A549 (cell line): ENCODE measurements at regions not wholly inside any gene's neighbourhood (a gene's known extent, or its start where the extent isn't known, plus 50 kb on each side); places are given as distances from the start of the nearest gene placed in this dataset.

Experiments used
- ATAC-seq, 2 experiments: fragments of 200-7000 bp in 1 of 2; fragments of >200 bp in 1 of 2; cut with Nextera tagmentation in 1 of 2; cut with Tn5 transposase in 1 of 2; 3 replicates each; pipeline versions ENCODE4 v1.8.0 to v1.9.1; 2018 to 2020; ENCODE audit warnings: mild to moderate bottlenecking in 1 of 2, moderate library complexity in 1 of 2
- CTCF ChIA-PET: fragments of 300-600 bp; sonication (Branson Sonifier 250); formaldehyde crosslinking; extraction: SDS; loops from one replicate; lab custom pipeline; 2021; ENCODE audit warnings: antibody characterized with exemption, inconsistent platforms; lab: Yijun Ruan, JAX
- POLR2A ChIA-PET: fragments of 350-600 bp; formaldehyde crosslinking; extraction: SDS; loops from one replicate; lab custom pipeline; 2021; ENCODE audit warnings: antibody characterized with exemption, inconsistent platforms; lab: Yijun Ruan, JAX
- DNase-seq, 2 experiments: peaks; one replicate each; pipeline versions ENCODE4 v3.0.0 to v3.0.0-alpha.2; 2011 to 2016; ENCODE audit warnings: low read depth in 1 of 2, low spot score in 1 of 2
- FAIRE-seq: peaks from 2 replicates; lab custom pipeline; 2011; peaks lifted over from hg19 to GRCh38; lab: Jason Lieb, UNC
- H3K27ac ChIP-seq, 2 experiments: fragments of >200 bp; sonication (Bioruptor Twin); formaldehyde crosslinking; 3 replicates each; pipeline ENCODE4 v1.5.1; 2016 to 2017
- H3K4me1 ChIP-seq: fragments of >200 bp; sonication (Bioruptor Twin); formaldehyde crosslinking; 3 replicates; pipeline ENCODE4 v1.6.1; 2016
- H3K4me2 ChIP-seq: fragments of >200 bp; sonication (Bioruptor Twin); formaldehyde crosslinking; 3 replicates; pipeline ENCODE4 v1.6.1; 2016
- H3K4me3 ChIP-seq: fragments of >200 bp; sonication (Bioruptor Twin); formaldehyde crosslinking; 3 replicates; pipeline ENCODE4 v1.5.1; 2016
- H3K9me3 ChIP-seq: fragments of >200 bp; sonication (Bioruptor Twin); formaldehyde crosslinking; 3 replicates; pipeline ENCODE4 v1.6.1; 2016
- BCL3 ChIP-seq: fragments of >200 bp; sonication (Bioruptor Twin); formaldehyde crosslinking; IDR thresholded peaks from 3 replicates; pipeline ENCODE4 v1.6.1; 2016
- CHD4 ChIP-seq: fragments of 200-600 bp; sonication (generic); IDR thresholded peaks from 2 replicates; pipeline ENCODE4 v1.6.1; 2016; ENCODE audit warnings: antibody characterized with exemption, mild to moderate bottlenecking, borderline replicate concordance
- CTCF ChIP-seq: fragments of >200 bp; sonication (Bioruptor Twin); formaldehyde crosslinking; IDR thresholded peaks from 3 replicates; pipeline ENCODE4 v1.5.1; 2016
- ESRRA ChIP-seq: fragments of 150-350 bp; IDR thresholded peaks from 2 replicates; pipeline ENCODE4 v1.6.1; 2014; ENCODE audit warnings: mild to moderate bottlenecking, low read length, borderline replicate concordance
- FOXS1 ChIP-seq: fragments of 250-450 bp; sonication (Bioruptor Pico); IDR thresholded peaks from 2 replicates; pipeline ENCODE4 v1.5.0; 2020; ENCODE audit warnings: mild to moderate bottlenecking, moderate library complexity
- HOXB5 ChIP-seq: fragments of 250-450 bp; sonication (Bioruptor Pico); IDR thresholded peaks from 2 replicates; pipeline ENCODE4 v1.5.0; 2020; ENCODE audit warnings: mild to moderate bottlenecking, moderate library complexity
- JUN ChIP-seq, 2 experiments: fragments of >200 bp; sonication (Bioruptor Twin); formaldehyde crosslinking; IDR thresholded peaks; 2 replicates in 1 of 2; 3 replicates in 1 of 2; pipeline ENCODE4 v1.6.1; 2016 to 2017
- JUNB ChIP-seq: fragments of >200 bp; sonication (Bioruptor Twin); formaldehyde crosslinking; IDR thresholded peaks from 2 replicates; pipeline ENCODE4 v1.6.1; 2016
- KDM1A ChIP-seq: fragments of 200-600 bp; sonication (generic); IDR thresholded peaks from 2 replicates; pipeline ENCODE4 v1.6.1; 2016; ENCODE audit warnings: low read depth, mild to moderate bottlenecking
- MAX ChIP-seq: IDR thresholded peaks from 2 replicates; pipeline ENCODE4 v1.6.1; 2012
- MAZ ChIP-seq: fragments of 150-350 bp; IDR thresholded peaks from 2 replicates; pipeline ENCODE4 v1.6.1; 2014; ENCODE audit warnings: antibody characterized with exemption, low read depth, low read length, borderline replicate concordance
- POLR2A ChIP-seq: IDR thresholded peaks from 2 replicates; pipeline ENCODE4 v1.6.1; 2012; ENCODE audit warnings: mild to moderate bottlenecking, low read length
- POLR2AphosphoS2 ChIP-seq: conservative IDR thresholded peaks from 2 replicates; pipeline ENCODE4 v1.6.1; 2012; ENCODE audit warnings: low read length, improper control_type of control experiment, inconsistent platforms
- RAD21 ChIP-seq, 2 experiments: fragments of >200 bp in 1 of 2; sonication (Bioruptor Twin) in 1 of 2; formaldehyde crosslinking in 1 of 2; IDR thresholded peaks in 1 of 2; conservative IDR thresholded peaks in 1 of 2; 2 replicates in 1 of 2; 3 replicates in 1 of 2; pipeline ENCODE4 v1.6.1; 2012 to 2018; ENCODE audit warnings: inconsistent platforms in 1 of 2
- RARB ChIP-seq: fragments of 250-450 bp; sonication (Bioruptor Pico); IDR thresholded peaks from 2 replicates; pipeline ENCODE4 v1.8.0; 2021; ENCODE audit warnings: mild to moderate bottlenecking, moderate library complexity
- RNF2 ChIP-seq: fragments of 200-600 bp; sonication (generic); IDR thresholded peaks from 2 replicates; pipeline ENCODE4 v1.6.1; 2016; ENCODE audit warnings: low read depth, mild to moderate bottlenecking, antibody characterized with exemption, moderate library complexity, borderline replicate concordance
- SMC3 ChIP-seq: fragments of >200 bp; sonication (Bioruptor Twin); formaldehyde crosslinking; IDR thresholded peaks from 3 replicates; pipeline ENCODE4 v1.6.1; 2018; ENCODE audit warnings: inconsistent platforms
- SREBF2 ChIP-seq: fragments of 450-650 bp; IDR thresholded peaks from 2 replicates; pipeline ENCODE4 v1.6.1; 2014; ENCODE audit warnings: mild to moderate bottlenecking, moderate library complexity
- ZC3H11A ChIP-seq: fragments of 450-650 bp; IDR thresholded peaks from 2 replicates; pipeline ENCODE4 v1.6.1; 2014; ENCODE audit warnings: antibody characterized with exemption, mild to moderate bottlenecking
- ZFP36 ChIP-seq: fragments of 450-650 bp; IDR thresholded peaks from 2 replicates; pipeline ENCODE4 v1.6.1; 2014; ENCODE audit warnings: borderline replicate concordance; ENCODE audit not compliant: partially characterized antibody
- WGBS: methylation state at CpG from one replicate; pipeline ENCODE4 v1.1.6; 2017; ENCODE audit errors: missing lambda C conversion rate; 5-methylcytosine and 5-hydroxymethylcytosine counted together
- TF ChIP-seq, protein P1 (sequence below): fragments of 450-650 bp; IDR thresholded peaks from 2 replicates; pipeline ENCODE4 v1.6.1; 2014; ENCODE audit warnings: antibody characterized with exemption
- TF ChIP-seq, protein P2 (sequence below): fragments of 200-600 bp; sonication (generic); IDR thresholded peaks from 2 replicates; pipeline ENCODE4 v1.6.1; 2016; ENCODE audit warnings: antibody characterized with exemption, mild to moderate bottlenecking, moderate library complexity

DNA sequence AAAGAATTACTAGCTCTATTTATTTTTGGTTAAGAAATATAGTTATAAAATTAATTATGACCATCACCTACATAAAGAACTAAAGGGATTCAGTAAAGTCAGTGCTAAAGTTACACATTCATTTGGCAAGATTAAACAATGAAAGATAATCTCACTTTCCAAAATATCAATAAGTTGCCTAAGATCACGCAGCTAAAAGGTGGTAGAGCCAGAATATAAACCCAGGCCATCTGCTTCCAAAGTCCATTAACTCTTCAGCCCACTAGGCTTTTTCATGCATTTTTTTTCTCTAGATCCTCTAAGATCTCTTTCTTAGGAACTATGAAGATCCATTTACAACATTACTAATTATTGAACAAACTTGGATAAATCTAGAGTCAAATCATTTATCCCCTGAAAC lies 66.6 kb upstream of the RND3 start:
- POLR2A ChIA-PET: interaction anchor here (0.6 kb wide), 1 partner anchor 735 kb away, joined by 6 read pairs; no protein-coding TSS in a partner anchor
- no peak for TF ChIP-seq CHD4
- no peak for TF ChIP-seq HOXB5 (CRISPR knock-in tag)
- no peak for TF ChIP-seq ZC3H11A
- TF ChIP-seq, protein P1, sequence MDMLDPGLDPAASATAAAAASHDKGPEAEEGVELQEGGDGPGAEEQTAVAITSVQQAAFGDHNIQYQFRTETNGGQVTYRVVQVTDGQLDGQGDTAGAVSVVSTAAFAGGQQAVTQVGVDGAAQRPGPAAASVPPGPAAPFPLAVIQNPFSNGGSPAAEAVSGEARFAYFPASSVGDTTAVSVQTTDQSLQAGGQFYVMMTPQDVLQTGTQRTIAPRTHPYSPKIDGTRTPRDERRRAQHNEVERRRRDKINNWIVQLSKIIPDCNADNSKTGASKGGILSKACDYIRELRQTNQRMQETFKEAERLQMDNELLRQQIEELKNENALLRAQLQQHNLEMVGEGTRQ: no peak
- no peak for TF ChIP-seq RNF2
- TF ChIP-seq POLR2A: no peak
- TF ChIP-seq SREBF2: no peak
- TF ChIP-seq POLR2AphosphoS2: no peak
- TF ChIP-seq ESRRA: no peak
- TF ChIP-seq, all 56 proteins: peak for 0
- WGBS: 88% methylated on average over 1 of the region's 1 CpG

DNA sequence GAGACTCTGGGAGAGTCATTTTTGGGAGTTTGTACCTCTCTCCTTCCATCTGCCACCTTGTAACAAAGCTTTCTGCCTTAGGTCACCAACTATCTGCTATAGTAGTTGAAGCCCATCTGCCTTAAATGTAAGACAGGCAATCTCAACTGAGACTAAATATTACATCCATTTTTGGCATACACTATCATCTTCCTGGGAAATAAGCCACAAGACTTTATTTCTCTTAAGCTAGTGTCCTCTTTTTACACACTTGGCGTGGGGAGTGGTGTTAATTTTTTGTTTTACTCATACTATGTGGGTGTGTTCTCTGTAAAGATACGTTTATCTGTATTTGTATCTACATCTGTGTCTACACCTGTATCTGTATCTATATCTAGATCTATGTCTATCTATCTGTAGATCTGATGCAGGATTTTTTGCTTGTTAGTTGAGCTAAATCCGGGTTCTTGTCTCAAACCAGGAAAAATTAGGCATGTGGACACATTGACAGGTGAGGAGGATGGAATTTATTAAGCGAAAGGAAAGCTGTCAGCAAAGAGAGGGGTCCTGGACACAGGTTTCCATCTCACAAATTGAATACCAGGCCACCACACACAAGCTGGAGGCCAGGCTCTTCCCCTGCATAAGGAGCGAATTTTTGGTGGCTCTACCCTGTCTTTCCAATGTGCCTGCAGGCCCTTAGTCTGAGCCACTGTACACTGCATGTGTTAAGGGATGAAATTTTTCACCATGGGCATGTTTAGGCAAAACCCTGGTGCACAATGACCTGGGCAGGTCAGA lies 64.8 kb upstream of the RND3 start:
- peak overlapping the region in 1 of 2 experiments; percentile 60; a peak in 3 of 6 replicates for H3K27ac ChIP-seq
- WGBS: 86% methylated on average over 5 of the region's 5 CpGs
- no peak for TF ChIP-seq SREBF2
- TF ChIP-seq, protein P2, sequence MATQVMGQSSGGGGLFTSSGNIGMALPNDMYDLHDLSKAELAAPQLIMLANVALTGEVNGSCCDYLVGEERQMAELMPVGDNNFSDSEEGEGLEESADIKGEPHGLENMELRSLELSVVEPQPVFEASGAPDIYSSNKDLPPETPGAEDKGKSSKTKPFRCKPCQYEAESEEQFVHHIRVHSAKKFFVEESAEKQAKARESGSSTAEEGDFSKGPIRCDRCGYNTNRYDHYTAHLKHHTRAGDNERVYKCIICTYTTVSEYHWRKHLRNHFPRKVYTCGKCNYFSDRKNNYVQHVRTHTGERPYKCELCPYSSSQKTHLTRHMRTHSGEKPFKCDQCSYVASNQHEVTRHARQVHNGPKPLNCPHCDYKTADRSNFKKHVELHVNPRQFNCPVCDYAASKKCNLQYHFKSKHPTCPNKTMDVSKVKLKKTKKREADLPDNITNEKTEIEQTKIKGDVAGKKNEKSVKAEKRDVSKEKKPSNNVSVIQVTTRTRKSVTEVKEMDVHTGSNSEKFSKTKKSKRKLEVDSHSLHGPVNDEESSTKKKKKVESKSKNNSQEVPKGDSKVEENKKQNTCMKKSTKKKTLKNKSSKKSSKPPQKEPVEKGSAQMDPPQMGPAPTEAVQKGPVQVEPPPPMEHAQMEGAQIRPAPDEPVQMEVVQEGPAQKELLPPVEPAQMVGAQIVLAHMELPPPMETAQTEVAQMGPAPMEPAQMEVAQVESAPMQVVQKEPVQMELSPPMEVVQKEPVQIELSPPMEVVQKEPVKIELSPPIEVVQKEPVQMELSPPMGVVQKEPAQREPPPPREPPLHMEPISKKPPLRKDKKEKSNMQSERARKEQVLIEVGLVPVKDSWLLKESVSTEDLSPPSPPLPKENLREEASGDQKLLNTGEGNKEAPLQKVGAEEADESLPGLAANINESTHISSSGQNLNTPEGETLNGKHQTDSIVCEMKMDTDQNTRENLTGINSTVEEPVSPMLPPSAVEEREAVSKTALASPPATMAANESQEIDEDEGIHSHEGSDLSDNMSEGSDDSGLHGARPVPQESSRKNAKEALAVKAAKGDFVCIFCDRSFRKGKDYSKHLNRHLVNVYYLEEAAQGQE: no peak
- TF ChIP-seq SMC3: no peak
- no peak for TF ChIP-seq RARB (CRISPR knock-in tag)
- no peak for TF ChIP-seq CTCF
- no peak for TF ChIP-seq JUNB
- TF ChIP-seq ZC3H11A: no peak
- no peak for TF ChIP-seq JUN (IDR thresholded peaks at IDR 0.05)
- no peak for TF ChIP-seq ZFP36
- no peak for TF ChIP-seq RAD21 (conservative IDR thresholded peaks at IDR 0.05 in 1 of 2, IDR thresholded peaks at IDR 0.05 in 1 of 2)
- no peak for TF ChIP-seq KDM1A
- no peak for TF ChIP-seq BCL3
- no peak for TF ChIP-seq MAX
- TF ChIP-seq MAZ: no peak
- no peak for TF ChIP-seq FOXS1
- TF ChIP-seq, all 56 proteins: peak for 0
- H3K4me2 ChIP-seq: no peak overlapping the region
- H3K4me3 ChIP-seq: no peak overlapping the region
- POLR2A ChIA-PET: no interaction called here
- no peak for FAIRE-seq
- no peak for DNase-seq
- ATAC-seq: no peak
- 0 out of 3 replicates have a peak, but pooled peaks cover 5% of the 10 kb centered on the region for H3K4me1 ChIP-seq
- CTCF ChIA-PET: no interaction called here
- H3K9me3 ChIP-seq: no peaks in the 10 kb centered on the region

More for the DNA sequence above, 66.6 kb upstream of the RND3 start:
- CTCF ChIA-PET: interaction anchor here (1.0 kb wide), 1 partner anchor 12 kb away, joined by 3 read pairs; no protein-coding TSS in a partner anchor
- Histone ChIP-seq H3K9me3 (no peaks in the 10 kb centered on the region), H3K27ac (no peak overlapping the region), H3K4me1 (0 out of 3 replicates have a peak, but pooled peaks cover 5% of the 10 kb centered on the region), H3K4me2 (no peak overlapping the region), H3K4me3 (no peak overlapping the region)
- ATAC-seq (no peak), FAIRE-seq (no peak), DNase-seq (no peak)
